ENCODE measurements at regions not wholly inside any gene's neighbourhood (a gene's known extent, or its start where the extent isn't known, plus 50 kb on each side); places are given as distances from the start of the nearest gene placed in this dataset.

- ChIA-PET POLR2A (no interaction called here), CTCF (no interaction called here)
- H3K27ac ChIP-seq (ENCODE audit: insufficient read depth, low read depth, low read length): no peak overlapping the region
- H3K36me3 ChIP-seq (ENCODE audit: control insufficient read depth in 2 of 2, extremely low read depth in 1 of 2, insufficient read depth in 2 of 2, low read length in 2 of 2): no peaks in the 10 kb centered on the region
- no peaks in the 10 kb centered on the region for H3K79me2 ChIP-seq (ENCODE audit: control insufficient read depth, insufficient read depth, low read length)
- H3K4me2 ChIP-seq (ENCODE audit: insufficient read depth, low read length): no peak overlapping the region
- no peaks in the 10 kb centered on the region for H3K9me3 ChIP-seq (replicated peaks; ENCODE audit: control insufficient read depth, insufficient read depth, low read length)
- H2AFZ ChIP-seq (ENCODE audit: low read depth, low read length): no peak overlapping the region
- no peaks in the 10 kb centered on the region for H4K20me1 ChIP-seq (replicated peaks; ENCODE audit: control insufficient read depth, extremely low read depth, insufficient read depth, low read length)
- intact Hi-C loops (cut with micrococcal nuclease) (no loop called here), dilution Hi-C loops (cut with MboI; ENCODE audit: extremely low pct_ligation_motif_present, low sequenced_read_pairs) (no loop called here)
- no TSS peak for BruUV-seq (replicated peaks)
- no peak overlapping the region for H3K9ac ChIP-seq (replicated peaks; ENCODE audit: extremely low read depth, insufficient read depth, low read length)
- H3K27me3 ChIP-seq (ENCODE audit: control insufficient read depth in 2 of 2, insufficient read depth in 2 of 2, low read length in 2 of 2): no peaks in the 10 kb centered on the region
- TF ChIP-seq FOS (IDR thresholded peaks at IDR 0.05; ENCODE audit: borderline replicate concordance, insufficient read depth, low read length) (no peak), POLR2AphosphoS5 (IDR thresholded peaks at IDR 0.05; ENCODE audit: insufficient read depth, low read depth, low read length) (no peak), POLR2A (IDR thresholded peaks at IDR 0.05; ENCODE audit: low read depth, low read length) (no peak), CTCF (IDR thresholded peaks at IDR 0.05; ENCODE audit: extremely low read depth in 1 of 2, insufficient read depth in 1 of 2, low read depth in 1 of 2, low read length in 2 of 2) (no peak), JUN (IDR thresholded peaks at IDR 0.05; ENCODE audit: borderline replicate concordance, insufficient read depth, insufficient read length, low read depth) (no peak), GATA2 (IDR thresholded peaks at IDR 0.05; ENCODE audit: insufficient read depth, insufficient read length, low read depth, low read length) (no peak), EZH2 (IDR thresholded peaks at IDR 0.05; ENCODE audit: borderline replicate concordance, low read depth, low read length, severe bottlenecking) (no peak), MYC (IDR thresholded peaks at IDR 0.05; ENCODE audit: low read depth, low read length) (no peak), MAX (IDR thresholded peaks at IDR 0.05; ENCODE audit: insufficient read depth, insufficient read length) (no peak)
- DNase-seq (ENCODE audit: low read depth, low spot score) (no peak), FAIRE-seq (no peak)
- H3K4me1 ChIP-seq (ENCODE audit: control insufficient read depth, extremely low read depth, insufficient read depth, low read length): no peaks in the 10 kb centered on the region
- H3K9me1 ChIP-seq (replicated peaks; ENCODE audit: control insufficient read depth, extremely low read depth, insufficient read depth, low read length): no peaks in the 10 kb centered on the region
- no peak overlapping the region for H3K4me3 ChIP-seq (replicated peaks in 1 of 3; ENCODE audit: insufficient read depth in 1 of 3, low read depth in 1 of 3, low read length in 3 of 3)
These were observed 265.9 kb upstream of the SPHKAP start for GRCh38 chr2:228447266-228447915.

Data from endothelial cell of umbilical vein (primary cell).